GM21737 (cell line): ENCODE measurements at regions not wholly inside any gene's neighbourhood (a gene's known extent, or its start where the extent isn't known, plus 50 kb on each side); places are given as distances from the start of the nearest gene placed in this dataset.
"Not testable (repeated sequence)": the region's sequence is repeated elsewhere in the genome, so short reads cannot be mapped to it uniquely, and the experiment has no call there.

Experiments
- ATAC-seq: cut with Tn5 transposase; IDR thresholded peaks from one replicate; pipeline ENCODE4 v1.9.1; 2021; ENCODE audit warnings: mild to moderate bottlenecking, moderate library complexity; ENCODE audit not compliant: unreplicated experiment

DNA sequence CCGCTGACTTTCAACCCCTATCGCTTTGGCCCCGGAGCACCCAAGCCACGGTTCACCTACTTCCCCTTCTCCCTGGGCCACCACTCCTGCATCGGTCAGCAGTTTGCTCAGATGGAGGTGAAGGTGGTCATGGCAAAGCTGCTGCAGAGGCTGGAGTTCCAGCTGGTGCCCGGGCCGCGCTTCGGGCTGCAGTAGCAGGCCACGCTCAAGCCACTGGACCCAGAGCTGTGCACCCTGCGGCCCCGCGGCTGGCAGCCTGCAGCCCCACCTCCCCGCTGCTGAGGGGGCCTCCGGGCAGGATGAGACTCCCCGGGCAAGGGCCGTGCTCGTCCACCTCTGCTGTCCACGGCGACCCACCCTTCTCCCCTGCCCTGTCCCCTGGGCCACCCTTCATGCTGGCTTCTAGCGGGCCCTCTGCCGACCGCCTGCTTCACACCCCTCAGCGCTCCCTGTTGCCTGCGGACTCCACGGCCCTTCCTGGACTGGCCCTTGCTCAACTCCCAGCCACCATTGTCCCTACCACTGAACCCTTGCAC is 92.2 kb upstream of the TRABD2B start:
- ATAC-seq: no peak

DNA sequence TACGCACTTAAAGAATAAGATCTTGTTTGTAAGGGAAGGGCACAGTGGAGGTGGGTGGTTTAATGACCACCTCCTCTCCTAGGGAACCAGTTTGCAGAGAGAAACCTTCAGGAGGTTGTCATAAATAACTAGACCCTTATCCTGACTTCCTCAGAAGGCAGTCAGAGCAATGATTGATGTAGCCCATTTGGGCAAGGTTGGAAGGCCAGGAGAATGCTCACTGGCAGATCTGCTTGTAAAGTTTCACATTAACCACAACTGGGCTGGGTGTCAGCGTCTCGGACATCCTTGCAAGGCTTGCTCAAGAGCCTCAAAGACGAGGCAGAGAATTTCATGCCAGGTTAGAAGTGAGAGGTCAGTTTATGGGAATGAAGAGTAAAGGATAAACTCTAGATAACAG is 87.6 kb upstream of the TRABD2B start:
- no peak for ATAC-seq

DNA sequence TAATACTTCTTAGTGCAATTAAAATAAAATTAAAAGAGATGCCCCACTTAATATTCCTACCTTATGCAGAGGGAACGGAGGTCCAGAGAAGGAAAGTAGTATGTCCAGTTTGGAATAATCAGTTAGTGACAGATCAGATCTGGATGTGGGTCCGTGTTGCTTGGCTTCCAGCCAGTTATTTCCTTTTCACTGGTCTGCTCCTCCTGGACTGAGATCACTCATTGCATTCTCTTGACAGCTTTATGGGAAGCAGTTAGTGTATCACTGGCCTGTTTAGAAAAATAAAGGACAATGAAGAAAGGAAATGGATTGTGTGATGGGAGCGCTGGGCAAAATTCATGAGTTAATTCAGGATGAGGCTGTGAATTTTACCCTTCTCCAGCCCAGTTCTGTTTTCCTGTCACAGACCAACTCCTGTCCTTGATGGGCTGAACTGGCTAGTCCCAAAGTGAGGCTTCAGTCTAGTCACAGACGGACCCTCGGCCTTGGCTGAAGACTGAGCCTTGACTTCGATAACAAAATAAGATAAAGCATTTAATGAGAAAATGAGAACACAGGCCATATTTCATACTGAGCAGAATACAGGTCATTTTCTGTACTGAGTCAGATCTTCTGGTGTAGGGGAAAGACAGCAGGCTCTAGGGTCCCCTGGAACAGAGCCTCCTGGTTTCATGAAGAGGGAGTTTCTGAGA is 85.2 kb upstream of the TRABD2B start:
- no peak for ATAC-seq

DNA sequence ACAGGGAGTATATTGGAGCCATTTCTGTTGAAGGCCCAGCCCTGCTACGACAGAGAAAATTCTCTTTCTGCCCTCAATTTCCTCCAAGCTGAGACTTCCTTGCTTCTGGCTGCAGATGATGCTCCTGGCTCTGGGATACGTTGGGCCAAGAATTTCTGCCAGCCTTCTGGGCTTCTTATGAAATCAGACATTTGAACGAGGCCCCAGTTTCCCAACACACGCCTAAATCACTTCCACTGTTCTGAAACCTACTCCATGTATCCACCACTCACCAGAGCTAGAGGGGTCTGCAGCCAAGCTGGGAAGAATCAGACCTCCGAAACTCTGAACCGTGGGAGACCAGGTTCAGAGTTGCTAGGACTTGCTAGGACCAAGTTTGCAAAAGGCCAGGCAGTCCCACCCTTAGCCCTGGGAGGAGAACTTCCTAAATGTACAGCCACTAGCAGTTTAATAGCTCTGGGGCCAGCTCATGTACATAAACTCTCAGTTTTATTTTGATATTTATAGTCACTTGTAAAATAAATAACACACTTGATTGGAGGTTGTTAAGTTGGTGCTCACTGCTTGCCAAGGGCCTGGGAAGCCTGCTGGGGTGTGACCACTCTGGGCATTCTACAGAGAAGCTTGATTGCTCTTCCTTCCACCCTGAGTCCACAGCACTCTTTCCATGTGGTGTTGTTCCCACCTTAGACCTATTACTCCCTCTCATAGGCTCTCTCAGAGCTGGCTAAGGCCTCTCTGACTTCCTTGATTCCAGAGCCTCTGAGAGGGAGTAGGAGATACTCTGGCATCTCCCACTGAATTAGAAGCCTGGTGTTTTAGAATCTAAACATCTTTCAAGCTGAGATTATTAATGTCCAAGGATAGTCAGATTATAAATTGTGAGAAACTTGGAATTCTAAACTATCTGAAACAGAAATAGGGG is 83.4 kb upstream of the TRABD2B start:
- ATAC-seq: no peak

DNA sequence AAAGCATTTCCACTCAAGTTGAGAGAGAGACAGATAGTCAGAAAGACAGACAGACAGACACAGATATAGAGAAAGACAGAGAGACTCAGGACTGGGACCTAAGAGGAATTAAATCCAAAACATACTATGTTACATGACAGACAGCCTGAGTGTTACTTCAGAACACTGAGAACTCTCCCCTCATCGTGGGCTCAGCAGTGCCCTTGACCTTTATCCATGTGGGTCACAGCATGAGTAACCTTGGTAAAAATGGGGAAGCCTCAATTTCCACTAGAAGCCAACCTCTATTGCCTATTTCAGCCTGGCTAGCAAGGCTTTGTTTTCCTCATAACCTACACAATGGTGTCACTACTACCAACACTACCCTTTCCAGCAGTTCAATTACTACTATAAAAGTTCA is 81.9 kb upstream of the TRABD2B start:
- ATAC-seq: no peak

DNA sequence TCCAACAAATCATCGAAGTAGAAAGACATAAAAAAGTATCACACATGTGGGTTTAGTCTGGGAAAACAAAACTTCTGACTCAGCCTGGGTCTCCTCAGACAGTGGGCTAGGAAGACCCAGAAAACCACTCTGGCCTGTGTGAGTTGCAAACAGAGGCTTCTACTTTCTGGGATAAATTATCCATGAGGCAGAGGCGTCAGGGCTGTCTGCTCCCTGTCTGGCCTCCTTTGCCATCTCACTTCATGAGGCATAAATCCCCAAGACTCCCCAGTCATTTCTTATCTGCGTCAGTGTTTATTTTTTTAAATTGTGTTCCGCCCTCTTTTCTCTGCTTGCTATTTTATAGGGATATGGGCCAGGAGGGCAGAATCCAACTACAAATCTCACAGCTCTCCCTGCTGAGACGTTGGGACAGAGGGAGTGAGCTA is 80.6 kb upstream of the TRABD2B start:
- no peak for ATAC-seq

DNA sequence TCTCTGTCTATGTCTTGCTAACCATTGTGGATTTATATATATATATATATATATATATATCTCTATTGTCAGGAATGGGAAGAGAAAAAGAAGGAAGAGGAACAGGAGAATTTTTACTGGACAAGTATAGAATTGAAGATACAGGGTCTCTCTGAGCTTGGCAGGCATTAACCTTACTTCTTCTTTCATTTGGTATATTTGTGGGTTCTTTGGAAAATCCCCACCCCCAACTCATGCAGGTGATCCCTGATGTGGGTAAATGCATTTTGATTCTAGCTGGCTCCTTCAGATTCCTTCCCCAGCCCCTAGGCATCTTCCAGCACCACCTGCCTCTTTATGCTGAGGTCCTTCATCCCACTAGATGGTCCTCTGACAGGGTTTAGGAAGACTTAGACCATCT is 78.8 kb upstream of the TRABD2B start:
- no peak for ATAC-seq

DNA sequence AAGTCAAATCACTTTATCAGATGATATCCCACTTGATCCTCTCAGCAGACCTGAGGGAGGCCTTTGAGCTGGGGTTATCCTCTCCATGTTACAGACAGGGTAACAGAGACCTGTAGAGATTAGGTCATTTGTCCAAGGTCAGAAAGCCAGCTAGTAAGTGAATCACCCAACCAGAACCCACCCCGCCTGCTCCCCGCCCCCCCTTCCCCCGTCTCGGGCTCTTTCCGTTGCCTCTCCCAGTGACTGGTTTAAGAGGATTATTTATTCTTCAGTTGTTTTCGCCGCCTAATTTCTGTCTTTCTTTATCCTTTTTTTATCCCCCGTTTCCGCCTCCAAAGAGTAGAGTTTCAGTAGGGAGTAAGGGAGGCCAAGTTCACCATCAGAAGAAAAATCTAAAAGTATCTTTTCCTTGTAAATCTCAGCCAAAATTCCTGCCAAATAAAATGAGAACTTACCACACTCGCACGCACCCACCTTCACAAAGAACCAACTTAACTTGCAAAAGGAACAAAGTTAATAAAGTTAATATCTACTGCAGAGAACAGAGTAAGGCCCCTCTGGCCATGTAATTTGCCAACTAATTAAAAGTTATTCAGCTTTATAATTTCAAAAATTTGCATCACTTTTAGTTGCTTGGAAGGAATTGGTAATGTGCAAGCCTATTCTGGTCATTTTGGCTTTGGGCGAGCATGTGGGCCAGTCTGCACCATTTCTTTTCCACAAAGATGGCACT is 76.8 kb upstream of the TRABD2B start:
- ATAC-seq: no peak

DNA sequence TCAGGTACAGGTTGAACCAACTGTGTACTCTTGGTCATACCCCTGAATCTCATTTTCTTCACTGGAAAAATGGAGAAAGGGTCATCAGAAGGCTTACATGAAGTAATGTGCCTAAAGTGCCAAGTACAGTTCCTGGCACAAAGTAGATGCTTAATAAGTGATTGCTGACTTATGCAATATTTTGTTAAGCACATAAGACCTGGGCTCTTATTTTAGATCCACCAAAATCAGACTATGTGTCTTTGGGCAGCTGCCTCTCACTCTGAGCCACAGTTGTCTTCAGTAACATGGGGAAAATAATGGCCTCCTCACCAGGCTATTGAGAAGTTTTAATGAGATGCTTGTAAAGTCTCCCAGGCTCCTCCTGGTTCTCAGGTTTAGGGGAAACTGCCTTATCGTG is 74.3 kb upstream of the TRABD2B start:
- ATAC-seq: no peak

DNA sequence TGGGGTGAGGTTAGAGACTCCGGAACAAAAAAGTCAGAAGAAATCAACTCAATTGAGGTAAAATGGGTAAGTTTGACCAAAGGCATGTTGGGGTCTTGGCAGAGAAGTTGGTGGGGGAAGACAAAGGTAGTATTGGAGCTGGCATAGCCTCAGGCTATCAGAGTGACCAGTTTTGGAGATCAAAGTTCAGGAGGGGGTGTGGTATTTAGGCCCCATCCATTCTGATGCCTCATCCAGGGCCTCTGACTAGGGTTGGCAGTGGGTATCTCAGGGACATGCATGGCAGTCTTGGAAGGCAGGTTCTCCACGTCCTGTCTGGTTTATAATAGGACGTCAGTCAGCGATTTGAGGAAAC is 73.2 kb upstream of the TRABD2B start:
- no peak for ATAC-seq

DNA sequence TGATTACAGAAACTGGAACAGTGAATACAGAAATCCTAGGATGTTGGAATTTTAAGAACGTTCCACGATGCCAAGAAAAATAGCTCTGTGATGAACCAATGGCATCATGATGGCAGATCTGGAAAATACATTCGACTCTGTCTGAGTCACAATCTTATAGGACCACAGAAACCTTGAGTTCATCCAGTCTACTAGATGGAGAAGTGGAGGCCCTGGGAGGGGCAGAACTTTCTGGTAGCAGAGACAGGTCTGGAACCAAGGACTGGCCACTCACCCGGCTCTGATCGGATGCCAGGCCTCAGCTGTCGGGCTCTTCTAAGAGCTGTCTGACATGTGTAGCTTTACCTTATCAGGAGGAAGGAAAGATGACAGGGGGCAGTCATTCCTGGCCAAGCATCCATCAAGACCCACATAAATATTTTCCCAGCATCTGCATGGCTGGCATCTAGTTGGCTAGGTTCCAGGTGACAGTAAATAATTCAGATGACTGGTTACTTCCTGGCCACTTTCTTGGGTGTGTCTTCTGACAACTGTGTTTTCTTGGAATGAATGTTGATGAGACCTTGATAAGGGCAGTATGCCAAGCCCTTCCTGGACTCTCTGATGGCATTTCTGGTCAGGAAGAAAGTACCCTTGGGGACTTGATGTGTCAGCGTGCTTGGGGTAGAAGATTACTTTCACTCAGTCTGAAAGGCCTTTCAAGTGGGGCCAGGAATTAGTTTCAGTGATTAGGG is 72.6 kb upstream of the TRABD2B start:
- no peak for ATAC-seq

DNA sequence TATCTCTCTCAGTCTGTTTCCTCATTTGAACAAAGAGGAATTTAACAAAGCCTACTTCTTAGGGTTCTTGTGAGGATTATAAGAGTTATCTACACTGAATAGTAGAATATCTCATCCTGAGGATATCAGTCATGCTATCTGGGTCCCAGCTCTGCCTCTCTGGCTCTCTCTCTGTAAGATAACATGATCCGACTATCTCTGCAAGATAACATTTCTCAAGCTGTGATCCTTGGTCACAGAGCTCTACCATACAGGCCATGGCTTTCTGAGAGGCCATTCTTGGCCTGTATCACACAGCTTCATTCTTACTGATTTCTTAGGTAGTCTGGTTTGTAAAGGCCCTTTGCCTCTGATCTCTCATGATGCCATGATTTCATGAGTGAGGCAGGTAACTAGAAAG is 71.0 kb upstream of the TRABD2B start:
- ATAC-seq: no peak

DNA sequence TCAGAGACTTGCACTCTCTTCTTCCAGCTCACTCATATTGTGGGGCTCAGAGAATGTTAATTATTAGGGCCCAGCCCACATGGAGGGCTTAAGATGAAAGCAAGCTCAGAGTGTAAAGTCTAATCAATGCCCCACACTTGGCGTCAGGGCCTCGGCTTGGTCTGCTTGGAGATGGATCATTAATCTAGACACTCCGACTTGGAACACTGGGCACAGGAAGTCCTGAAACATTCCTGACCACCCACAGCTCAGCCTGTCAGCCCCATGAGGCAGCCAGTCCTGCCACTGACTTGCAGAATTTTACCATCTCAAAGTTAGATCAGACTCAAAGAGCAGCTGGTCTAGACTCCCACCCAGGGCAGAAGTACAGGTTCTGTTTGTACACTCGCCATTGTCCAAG is 69.8 kb upstream of the TRABD2B start:
- ATAC-seq: no peak

DNA sequence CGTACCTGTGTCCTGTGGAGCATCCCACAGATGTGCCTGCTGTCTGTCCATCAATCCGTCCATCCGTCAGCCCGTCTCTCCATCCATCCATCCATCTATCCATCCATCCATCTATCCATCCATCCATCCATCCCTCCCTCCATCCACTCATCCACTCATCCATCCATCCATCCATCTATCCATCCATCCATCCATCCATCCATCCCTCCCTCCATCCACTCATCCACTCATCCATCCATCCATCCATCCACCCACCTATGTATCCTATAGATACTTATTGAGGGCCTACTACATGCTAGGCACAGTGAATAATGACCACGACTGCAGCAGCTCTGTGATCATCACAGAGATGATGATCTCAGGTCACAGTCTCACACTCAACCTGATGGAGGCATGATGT is 67.5 kb upstream of the TRABD2B start:
- not testable (repeated sequence) for ATAC-seq

DNA sequence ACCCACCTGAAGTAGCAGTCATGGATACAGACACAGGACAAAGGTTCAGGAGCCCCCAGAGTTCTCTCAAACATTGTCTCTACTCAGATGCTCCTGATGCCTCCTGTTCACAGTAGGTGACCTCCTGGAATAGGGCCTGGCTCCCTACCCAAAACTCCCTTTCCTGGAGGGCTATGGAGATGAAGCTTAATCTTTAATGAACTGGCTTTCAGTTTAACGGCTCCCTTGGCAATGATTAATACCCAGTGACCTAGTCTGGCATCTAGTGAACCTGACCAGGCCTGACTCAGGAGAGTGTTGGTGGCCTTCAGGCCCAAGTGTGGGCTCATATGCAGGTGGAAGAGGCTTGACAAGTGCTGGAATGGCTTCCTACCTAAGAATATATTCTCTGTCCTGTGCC is 65.2 kb upstream of the TRABD2B start:
- ATAC-seq: no peak

DNA sequence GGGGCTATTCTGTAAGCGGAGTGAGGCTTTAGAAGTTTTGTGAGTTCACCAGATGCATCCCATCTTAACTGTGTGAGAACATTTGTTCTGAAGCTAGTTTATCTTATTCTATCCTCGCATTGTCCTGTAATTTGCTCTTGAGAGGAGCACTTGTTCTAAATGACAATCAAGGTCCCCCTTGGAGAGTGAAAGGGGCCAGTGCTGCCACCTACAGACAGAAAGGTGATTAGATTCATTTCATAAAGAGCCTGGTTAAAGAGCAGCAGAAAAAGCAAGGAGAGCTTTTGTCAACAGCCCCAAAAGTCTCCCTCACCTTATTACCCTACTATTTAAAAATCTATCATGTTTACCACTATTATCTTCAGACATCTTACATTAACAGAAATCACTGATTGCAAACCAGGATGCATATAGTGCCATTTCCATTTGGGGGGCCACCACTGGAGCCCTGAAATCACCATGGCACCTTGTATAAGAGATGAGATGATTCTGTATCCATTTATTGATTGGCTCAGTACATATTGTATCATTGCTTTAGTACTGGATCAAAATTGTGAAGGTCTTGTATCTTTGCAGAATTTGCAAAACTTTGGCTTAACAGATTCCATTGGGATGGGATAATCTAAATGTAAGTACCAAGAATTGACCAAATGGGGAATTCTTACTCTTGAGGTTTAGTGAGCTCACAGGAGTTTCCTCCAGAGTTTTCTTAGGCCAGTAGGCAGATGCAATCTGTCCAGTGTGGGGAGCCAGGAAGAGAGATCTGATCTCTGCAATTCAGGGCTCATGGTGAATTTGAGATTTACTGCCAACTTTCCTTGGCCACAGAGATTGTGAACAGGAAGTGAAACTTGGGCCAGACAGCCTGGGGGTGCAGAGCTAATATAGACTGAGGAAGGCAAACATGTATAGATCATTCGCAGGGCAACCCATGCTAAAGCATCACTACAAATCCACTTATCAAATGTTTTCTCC is 64.3 kb upstream of the TRABD2B start:
- peak; percentile 67 for ATAC-seq

DNA sequence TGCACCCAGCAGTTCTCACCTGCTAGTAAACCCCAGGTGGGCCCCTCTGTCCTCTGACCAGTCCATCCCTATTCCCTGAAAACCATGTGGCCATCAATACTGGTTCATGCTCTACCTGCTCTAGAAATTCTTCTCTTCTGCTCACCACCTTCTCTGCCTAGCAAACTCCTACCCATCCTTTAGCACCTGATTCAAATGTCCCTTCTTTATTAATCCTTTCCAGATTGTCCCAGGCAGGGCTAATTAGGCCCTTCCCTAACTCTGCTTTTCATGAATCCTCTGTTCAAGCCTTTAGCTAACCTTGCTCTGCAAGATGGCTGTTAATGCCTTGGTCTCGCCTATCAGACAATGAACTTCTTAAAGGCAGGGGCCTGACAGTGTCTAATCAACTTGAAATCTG is 62.1 kb upstream of the TRABD2B start:
- ATAC-seq: no peak

DNA sequence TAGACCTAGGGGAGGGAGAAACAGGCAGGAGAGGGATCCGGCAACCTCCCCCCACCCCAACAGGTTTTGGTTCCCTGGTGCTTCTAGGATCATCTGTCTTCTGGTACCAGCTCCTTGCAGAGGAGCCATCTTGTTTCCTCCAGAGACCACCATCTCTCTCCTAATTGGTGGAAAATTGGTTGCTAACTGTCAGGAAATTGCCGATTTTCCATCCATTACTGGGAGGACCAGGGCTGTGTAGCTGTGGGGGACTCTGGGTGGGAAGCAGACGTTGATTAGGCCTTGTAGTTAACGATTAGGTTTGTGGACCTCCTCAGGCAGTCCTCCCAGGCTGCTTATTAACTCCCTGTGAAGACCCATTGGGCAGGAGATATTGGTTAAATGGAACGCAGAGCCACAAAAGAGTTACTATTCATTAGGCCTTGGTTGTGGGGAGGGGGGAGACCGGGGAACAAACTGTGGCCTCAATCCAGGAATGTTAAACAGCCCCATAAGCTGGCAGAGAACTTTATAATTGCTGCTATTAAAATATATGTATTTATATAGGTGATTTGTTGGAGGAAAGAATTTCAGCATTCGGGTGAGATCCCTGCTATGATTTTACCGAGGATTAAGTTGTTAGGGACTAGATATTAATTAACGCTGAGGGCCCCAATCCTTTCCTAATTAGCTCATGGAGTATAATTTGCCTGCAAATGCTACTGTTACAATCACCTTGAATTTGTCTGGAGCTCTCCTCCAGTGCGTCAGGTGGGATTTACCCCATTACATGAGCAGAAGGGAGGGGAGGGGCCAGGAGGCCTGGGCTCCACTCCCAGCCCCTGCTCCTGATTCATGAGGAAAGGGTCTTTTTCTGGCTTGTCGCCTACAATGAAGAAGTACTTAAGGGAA is 61.2 kb upstream of the TRABD2B start:
- ATAC-seq: no peak

DNA sequence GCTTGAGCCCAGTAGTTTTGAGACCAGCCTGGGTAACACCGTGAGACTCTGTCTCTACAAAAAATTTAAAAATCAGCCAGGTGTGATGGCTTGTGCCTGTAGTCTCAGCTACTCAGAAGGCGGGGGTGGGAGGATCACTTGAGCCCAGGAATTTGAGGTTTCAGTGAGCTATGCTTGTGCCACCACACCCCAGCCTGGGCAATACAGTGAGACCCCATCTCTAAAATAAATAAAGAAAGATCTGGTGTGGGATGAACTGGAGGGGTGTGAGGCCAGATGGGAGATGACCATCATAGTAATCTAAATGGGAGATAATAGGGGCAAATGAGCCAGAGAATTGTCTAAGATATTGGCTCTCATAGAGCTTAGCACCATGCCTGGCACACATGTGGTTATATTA is 60.1 kb upstream of the TRABD2B start:
- ATAC-seq: no peak
